LHCN-M2 (cell line): ENCODE measurements at regions not wholly inside any gene's neighbourhood (a gene's known extent, or its start where the extent isn't known, plus 50 kb on each side); places are given as distances from the start of the nearest gene placed in this dataset.
A peak's percentile ranks its signal among the peaks of the same experiment; 100 is the strongest.

Source experiments
- DNase-seq: peaks from one replicate; pipeline ENCODE4 v3.0.0-alpha.2; 2012; ENCODE audit warnings: low read depth

DNA sequence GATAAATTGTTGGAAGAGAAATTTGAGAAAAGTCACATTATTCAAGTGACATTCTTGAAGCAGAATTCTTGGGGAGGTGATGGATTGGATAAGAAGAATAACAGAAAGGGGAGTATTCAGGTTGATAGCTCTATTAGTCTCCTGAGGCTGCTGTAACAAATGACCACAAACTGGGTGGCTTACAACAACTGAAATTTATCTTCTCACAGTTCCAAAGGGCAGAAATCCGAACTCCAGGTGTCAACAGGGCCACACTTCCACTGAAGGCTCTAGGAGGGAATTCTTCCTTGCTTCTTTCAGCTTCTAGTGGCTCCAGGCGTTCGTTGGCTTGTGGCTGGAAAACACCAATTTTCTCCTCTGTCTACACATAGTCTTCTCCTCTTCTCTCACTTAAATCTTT lies 99.8 kb downstream of the TES start:
- no peak for DNase-seq

DNA sequence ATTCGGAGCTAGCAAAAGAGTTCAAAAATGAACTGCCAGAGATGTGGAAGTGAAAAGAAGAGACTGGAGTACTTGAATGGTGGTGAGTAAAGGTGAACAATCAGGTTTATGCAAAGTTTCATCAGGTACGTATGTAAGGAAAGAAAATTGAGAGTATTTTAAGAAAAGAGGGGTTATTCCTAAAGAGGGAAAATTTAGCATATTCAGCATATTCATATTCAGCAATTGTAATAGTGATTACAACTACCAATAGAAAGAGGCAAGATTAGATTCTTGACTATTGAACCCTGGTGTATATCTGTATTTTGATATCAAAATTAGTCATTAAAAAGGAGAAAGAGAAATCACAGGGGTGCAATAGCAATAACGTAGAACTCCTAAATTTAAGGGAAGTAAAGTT lies 100.9 kb downstream of the TES start:
- no peak for DNase-seq

DNA sequence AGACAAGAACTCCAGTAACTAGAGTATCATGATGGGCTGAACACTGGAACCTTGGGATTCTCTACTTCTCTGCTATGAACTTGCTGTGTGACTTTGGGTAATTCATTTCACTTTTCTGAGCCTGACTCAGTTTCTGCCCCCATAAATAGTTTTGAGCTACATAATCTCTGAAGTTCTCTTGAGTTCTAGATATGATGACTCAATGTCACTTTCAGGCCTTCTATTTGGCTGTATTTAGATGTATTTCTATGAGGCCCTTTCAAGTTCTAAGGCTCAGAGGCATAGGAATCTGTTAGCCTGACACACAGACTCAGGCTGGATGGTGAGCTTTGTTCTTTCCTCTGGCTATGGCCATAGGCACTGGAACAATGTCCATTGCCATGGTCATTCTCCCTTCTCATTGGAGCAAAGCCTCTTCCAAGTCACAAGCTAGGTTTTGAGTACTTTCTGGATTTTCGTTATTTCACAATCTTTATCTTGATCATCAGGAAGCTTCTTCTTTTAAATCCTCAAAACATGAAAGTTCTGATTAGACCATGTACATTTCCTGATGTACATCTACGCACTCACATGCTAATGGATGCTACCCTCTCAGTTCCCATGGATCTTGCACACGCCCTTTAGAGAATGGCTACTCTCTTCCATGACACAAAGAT lies 101.6 kb downstream of the TES start:
- no peak for DNase-seq

DNA sequence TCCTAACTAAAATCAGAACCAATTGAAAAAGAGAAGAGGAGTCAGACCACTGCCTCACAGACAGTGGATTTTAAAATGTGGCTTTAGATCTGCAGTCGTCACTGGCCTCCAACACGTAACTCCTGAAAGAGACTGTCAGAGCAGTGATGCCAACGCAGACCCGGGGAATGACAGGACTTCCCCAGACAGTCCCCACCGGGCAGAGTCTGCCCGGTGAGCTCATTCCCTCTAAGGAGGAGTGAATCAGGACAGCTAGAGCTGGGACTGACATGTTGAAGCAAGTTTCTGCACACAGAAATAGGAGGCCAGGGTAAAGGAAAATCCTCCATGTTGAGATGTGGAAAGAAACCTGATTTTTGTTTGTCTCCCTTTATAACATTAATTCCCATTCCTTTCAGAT lies 105.0 kb downstream of the TES start:
- peak; percentile 87 for DNase-seq

DNA sequence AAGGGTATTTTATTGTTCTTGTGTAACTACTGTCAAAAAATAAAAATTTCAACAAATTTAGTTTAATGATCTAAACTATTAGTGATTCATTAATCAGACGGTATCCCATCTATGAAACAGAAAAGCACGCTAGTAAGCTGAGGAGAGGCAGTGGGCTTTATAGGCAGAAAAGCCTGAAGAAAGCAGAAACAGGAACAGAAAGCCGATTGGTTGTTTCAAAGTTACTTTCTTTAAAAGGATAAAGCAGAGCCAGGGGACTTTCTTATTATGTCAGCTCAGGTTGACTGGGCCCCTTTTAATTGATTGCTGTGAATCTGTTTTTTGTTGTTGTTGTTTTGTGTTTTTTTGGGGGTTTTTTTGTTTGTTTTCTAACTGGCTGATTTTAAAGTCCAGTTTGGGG lies 105.5 kb downstream of the TES start:
- no peak for DNase-seq

DNA sequence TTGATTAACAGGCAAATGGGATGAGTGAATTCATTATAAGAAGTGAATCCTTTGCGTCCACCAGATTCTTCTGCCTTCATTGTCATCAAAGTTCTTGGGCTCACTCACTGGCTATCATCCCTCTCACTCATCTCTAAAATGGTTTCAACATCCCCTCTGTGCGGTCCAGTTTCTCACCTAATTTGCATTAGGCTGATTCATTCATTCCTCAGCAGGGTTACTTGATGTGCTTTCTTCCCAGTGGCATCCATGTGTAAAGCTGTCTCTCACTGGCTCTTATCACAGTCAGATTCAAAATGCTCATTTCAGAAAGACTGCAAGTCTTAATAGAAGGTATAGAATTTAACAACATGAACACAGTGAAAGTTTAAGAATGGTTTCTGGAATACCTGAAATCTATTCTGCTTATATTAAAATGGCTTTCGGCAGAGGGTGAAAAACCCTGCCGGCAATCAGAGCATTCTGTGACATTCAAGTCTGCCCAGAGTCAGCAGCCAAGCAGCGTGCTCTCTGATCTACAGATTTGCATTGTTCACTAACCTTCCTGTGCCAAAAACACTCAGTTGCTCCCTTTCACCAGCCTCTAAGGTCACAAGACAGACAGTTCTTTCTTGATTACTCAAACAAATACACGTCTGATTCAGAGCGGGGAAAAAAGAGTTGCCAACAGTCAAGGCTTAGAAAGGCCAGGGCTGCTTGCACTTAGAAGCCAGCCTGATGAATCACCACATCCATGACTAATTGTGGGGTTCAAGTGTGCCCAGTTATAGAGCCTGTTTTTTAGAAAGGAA lies 106.7 kb downstream of the TES start:
- peak; percentile 100 for DNase-seq

DNA sequence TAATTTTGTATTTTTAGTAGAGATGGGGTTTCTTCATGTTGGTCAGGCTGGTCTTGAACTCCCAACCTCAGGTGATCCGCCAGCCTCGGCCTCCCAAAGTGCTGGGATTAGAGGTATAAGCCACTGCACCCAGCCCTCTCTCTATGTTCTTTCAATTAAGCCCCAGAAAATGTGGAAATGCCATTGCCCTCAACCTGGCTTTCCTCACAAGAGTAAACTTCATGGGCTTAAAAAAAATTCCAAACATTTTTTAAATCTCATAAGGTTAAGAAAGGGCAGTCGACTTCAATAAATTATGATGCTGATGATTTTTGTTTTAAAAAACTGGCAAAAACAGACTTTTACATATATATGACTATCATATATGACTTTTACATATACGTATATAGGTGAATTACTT lies 107.6 kb downstream of the TES start:
- DNase-seq: peak; percentile 67

DNA sequence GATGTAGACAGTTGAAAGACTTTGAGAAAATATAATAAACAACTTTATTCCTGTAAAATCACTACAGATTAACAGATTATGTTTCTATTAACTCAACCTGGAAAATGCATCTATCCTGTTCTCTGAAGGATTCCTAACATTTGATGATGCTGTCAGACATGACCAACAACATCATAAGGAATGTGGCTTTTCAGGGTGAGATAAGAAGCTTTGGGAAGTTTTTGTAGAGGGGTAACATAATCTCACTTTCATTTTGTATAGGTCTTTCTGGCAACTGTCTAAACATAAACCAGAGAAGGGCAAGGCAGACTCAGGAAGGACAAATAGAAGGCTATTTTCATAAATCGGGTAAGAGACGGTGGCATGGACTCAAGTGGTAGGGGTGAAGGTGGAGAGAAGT lies 112.2 kb downstream of the TES start:
- peak; percentile 64 for DNase-seq

DNA sequence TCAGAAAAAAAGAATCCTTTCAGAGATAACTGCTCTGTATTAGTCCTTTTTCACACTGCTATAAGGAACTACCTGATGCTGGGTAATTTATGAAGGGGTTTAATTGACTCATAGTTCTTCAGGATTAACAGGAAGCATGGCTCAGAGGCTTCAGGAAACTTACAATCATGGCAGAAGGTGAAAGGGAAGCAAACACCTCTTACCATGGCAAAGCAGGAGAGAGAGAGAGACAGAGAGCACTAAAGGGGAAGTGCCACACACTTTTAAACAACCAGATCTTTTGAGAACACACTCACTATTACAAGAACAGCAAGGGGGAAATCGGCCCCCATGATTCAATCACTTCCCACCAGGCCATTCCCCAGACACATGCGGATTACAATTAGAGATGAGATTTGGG lies 114.2 kb downstream of the TES start:
- DNase-seq: no peak

DNA sequence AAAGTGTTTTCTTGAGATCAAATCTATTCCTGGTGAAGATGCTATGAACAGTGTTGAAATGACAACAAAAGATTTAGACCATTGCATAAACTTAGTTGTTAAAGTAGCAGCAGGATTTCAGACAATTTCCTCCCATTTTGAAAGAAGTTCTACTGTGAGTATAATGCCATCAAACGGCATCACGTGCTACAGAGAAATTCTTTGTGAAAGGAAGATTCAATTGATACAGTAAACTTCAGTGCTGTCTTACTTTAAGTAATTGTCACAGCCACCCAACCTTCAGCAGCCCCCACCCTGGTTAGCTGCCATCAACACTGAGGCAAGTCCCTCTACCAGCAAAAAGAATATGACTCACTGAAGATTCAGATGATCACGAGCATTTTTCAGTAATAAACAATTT lies 115.2 kb downstream of the TES start:
- DNase-seq: no peak

DNA sequence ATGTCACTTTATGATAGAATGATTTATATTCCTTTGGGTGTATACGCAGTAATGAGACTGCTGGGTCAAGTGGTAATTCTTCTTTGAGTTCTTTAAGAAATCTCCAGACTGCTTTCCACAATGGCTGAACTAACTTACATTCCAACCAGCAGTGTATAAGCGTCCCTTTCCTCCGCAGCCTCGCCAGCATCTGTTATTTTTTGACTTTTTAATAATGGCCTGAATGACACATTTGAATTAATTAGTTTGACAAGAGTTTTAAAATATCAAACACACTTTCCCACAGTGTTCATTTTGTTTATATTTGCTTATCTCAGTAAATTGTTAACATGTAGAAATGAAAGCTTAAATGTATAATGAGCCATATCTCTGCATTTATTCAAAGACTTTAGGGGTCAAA lies 116.8 kb downstream of the TES start:
- no peak for DNase-seq

DNA sequence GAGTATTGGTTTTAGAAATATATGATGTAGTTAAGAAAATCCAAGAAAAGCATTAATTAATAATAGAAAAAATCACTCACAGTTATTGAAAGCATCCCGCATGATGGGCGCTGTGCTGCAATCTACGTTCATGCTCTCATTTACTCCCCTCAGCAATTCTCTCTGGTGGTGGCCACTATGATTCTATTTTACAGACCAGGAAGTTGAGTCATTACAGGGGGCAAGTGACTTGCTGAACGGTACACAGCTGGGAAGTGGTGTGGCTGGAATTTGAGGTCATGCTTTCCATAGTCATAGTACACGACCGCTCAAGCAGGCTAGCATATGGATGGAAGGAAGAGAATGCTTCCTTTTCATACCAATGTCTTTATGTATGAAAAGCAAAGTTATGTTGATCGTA lies 117.4 kb downstream of the TES start:
- peak; percentile 92 for DNase-seq

DNA sequence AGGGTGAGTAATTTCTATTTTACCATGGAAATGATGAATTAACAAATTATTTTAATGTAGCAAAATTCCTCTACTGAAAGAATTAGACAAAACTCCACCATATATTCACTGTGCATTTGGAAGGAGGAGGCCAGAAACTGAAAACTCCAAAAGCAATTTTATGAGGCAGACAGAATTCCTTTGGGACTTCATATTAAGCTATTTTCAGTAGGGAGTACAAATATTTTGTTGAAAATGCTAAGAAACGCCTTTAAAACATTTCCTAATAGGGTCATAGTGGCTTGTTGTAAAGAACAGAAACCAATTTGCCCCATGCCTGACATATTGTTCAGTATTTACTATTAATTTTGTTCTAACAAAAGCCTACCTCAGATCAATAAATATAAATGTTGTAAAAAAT lies 117.8 kb downstream of the TES start:
- peak; percentile 68 for DNase-seq

DNA sequence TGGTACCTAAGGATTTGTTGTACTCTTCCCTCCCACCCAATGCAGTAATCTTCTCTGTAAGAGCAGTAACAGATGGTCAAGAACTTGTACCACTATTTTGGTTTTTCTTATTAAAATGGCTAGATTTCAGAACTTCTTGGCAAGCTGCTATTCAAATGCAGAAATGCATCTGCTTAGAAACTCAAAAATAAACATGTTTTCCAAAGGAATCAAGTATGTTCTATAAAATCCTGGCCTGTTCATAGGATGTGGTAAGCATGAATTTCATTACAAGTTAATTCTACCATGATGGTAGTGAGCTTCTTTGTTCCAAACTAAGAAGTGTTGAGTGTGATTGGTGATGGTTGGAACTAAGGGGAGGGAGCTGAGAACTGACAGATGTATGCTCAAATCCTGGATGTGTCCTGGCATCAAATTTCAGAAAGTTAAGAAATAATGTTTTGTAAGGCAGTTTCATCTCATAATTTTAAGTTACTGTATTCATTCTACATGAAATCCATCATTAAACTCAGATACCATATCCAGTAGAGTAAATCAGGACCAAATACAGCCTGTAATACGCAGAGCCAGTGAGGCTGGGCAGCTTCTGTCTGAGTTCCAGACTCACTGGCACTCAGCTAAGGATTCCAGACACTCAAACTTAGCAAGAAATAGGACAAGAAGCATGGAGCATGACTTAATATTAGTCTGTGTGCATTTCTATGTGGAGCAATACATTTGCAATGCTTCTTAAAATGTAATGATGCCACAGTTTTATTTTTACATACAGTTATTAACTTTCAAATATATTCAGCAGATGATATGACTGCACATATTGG lies 119.6 kb downstream of the TES start:
- DNase-seq: no peak

DNA sequence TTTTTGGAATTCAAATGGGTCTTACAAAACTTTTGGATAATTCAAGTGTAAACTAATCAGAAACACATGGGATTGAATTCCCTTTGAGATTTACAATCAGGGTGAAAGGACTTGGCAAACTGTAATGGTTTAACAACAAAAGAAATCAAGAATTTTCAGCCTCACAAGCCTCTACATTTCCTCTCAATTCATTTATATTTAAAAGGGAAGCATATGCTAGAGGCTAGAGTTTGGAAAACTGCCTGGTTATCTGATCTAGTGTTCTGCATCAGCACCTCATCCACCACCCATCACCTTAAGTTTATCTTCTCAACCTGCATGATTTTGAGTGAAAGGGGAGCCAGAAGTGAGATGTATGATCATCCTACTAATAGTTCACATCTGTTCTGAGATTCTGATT lies 120.7 kb downstream of the TES start:
- DNase-seq: no peak

DNA sequence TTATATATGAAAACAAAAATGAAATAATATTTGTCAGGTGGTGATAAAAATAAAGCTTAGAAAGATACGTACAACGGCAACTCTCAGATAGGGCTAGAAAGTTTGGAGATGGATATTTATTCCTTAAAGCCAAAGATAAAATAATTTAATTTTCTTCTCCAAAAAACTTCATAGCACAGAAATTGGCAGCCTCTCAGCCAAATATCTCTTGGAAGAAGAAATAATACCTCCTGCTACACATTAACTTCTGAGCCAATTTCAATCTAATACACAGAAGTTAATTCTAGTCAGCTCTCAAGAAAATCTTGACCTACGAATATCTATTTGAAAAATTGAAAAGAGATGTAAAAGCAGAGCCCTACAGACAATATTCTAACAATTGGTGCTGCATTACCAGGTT lies 122.4 kb downstream of the TES start:
- no peak for DNase-seq

DNA sequence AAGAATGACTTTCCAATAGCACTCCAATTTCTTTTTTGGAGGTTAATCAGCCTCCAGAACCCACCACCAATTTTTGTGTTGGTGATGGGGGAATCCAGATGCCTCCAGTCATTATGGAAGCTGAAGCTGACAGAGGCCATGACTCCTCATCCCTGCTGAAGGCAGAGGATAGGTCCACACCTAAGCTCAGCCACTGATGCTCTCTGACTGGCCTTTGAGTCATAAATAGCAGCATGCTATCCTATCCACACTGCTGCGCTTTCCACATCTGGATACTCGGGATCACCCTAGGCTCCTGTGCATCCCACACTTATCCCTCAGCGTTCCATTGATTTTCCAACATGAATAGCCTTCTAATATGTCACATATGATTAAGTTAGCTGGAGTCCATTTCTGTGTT lies 124.2 kb downstream of the TES start:
- no peak for DNase-seq

DNA sequence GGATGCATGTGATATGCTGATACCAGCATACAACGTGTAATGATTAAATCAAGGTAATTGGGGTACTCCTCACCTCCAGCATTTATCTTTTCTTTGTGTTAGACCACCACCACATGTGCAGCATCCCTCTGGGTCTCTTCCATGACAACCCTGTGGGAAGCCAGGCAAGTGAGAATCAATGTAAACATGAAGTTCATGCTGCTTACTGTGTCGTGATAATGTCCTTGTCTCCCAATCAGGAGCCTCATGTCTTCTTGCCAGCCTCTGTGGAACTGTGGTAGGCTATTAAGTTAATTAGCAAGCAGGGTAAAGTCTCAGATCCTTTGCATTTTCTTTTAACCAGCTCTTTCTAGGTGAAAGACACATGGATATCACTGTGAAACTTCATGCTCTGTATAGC lies 126.7 kb downstream of the TES start:
- no peak for DNase-seq

DNA sequence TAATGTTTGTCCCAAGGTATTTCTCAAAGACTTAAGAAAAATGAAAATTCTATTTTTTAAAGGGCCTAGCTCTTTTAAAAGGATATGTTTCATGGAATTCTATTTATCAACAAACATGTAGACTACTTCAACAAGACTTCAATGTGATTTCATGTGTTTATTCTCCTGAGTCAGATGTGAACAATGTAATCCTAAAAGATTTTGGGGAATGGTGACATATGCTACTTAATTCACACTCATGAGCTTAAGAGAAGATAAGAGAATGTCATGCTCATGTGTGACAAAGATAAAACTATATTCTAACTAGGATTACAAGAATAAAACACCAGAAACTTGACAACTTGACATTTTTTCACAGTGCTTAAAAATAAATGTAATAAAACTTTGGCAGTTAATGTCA lies 127.5 kb downstream of the TES start:
- no peak for DNase-seq

DNA sequence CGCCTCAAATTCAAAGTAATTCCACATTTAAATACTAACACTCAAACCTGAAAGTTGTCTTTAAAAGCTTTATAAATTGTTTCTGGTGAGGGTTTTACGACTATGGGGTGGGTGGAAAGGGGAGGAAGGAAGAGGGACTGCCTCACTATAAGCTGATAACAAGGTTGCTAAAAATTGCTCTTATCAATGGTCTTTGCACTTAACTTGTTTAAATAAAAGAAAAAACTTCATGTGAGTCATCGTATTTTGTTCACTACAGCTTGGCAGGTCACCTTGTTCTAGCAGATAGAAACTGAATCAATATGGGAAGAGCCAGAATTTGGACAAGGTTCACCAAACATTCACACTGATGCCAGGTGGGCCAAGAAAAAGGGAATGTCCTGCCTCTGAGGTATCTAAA lies 129.2 kb downstream of the TES start:
- no peak for DNase-seq

DNA sequence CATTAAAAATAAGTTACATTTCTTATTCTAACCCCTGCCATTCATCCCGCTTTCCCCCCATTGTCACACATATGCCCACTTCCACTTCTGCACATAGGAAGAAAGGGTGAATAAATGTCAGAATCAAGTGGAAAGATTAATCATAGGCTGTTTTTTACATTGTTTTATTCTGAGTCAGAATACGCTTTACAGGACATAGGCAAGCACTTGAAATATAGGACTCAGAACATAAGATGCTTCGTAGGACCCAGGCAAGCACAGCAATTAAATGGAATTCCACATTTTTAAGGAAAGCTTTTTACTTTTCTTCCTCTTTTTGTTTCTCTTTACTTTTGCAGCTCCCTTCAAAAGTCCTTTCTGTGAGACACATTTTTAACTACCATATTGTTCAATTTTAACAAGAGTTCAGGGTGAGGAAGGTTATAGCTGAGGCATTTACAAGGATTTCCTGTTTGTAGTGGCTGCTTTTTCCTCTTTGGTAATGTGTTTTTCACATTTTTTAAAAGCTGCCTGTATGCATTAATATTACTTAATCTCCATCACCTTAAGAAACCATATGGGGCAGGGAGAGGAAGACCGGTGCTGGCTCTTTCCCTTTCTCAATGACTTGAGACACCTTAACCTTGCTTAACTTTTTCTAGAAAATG lies 130.0 kb downstream of the TES start:
- DNase-seq: peak; percentile 51
